Endodermal cell (in vitro differentiated cells): ENCODE measurements at regions not wholly inside any gene's neighbourhood (a gene's known extent, or its start where the extent isn't known, plus 50 kb on each side); places are given as distances from the start of the nearest gene placed in this dataset.

ENCODE experiments used
- DNase-seq: peaks from one replicate; pipeline ENCODE4 v3.0.0-alpha.2; 2017
- H3K27ac ChIP-seq: 2 replicates; pipeline ENCODE4 v1.5.1; 2013; ENCODE audit warnings: mild to moderate bottlenecking, low read depth, low read length, moderate library complexity
- H3K27me3 ChIP-seq: 2 replicates; pipeline ENCODE4 v1.6.1; 2013; ENCODE audit warnings: mild to moderate bottlenecking, low read length, moderate library complexity; ENCODE audit not compliant: insufficient read depth, control insufficient read depth, poor library complexity, severe bottlenecking
- H3K36me3 ChIP-seq: 2 replicates; pipeline ENCODE4 v1.7.0; 2013; ENCODE audit warnings: mild to moderate bottlenecking, low read length, moderate library complexity; ENCODE audit not compliant: control insufficient read depth, insufficient read depth
- H3K4me1 ChIP-seq: one replicate; pipeline ENCODE4 v1.7.0; 2013; ENCODE audit warnings: low read length; ENCODE audit not compliant: control insufficient read depth, insufficient read depth
- H3K4me3 ChIP-seq: 2 replicates; pipeline ENCODE4 v1.5.1; 2013; ENCODE audit warnings: mild to moderate bottlenecking, low read length, moderate library complexity
- H3K9ac ChIP-seq: 2 replicates; pipeline ENCODE4 v1.6.1; 2013; ENCODE audit warnings: mild to moderate bottlenecking, low read length, moderate library complexity; ENCODE audit not compliant: poor library complexity, severe bottlenecking; ENCODE audit errors: extremely low read depth
- H3K9me3 ChIP-seq: 2 replicates; pipeline ENCODE4 v1.6.1; 2013; ENCODE audit warnings: mild to moderate bottlenecking, low read length, moderate library complexity; ENCODE audit not compliant: control insufficient read depth
- H3K27ac Mint-ChIP-seq: 2 replicates; pipeline ENCODE4 v1.8.0; 2020; ENCODE audit warnings: mixed read lengths
- H3K27me3 Mint-ChIP-seq: 2 replicates; pipeline ENCODE4 v1.8.0; 2021; ENCODE audit warnings: mild to moderate bottlenecking, mixed read lengths; ENCODE audit not compliant: insufficient read depth
- H3K36me3 Mint-ChIP-seq: 2 replicates; pipeline ENCODE4 v1.8.0; 2020; ENCODE audit warnings: low read depth, mixed read lengths
- H3K4me1 Mint-ChIP-seq: 2 replicates; pipeline ENCODE4 v1.8.0; 2020; ENCODE audit warnings: mixed read lengths
- H3K4me3 Mint-ChIP-seq: 2 replicates; pipeline ENCODE4 v1.8.0; 2020; ENCODE audit warnings: mild to moderate bottlenecking, moderate library complexity, mixed read lengths
- H3K9me3 Mint-ChIP-seq: 2 replicates; pipeline ENCODE4 v1.8.0; 2020; ENCODE audit warnings: mild to moderate bottlenecking, mixed read lengths
- WGBS, 2 experiments: methylation state at CpG; one replicate each; pipeline versions ENCODE4 v1.1.5 to v1.1.7; 2013; ENCODE audit warnings: missing lambda C conversion rate in 2 of 2, mixed read lengths in 1 of 2; ENCODE audit not compliant: insufficient coverage in 1 of 2, insufficient read length in 1 of 2; 5-methylcytosine and 5-hydroxymethylcytosine counted together
- TF ChIP-seq, protein P1 (sequence below): fragments of 200-600 bp; sonication (generic); conservative IDR thresholded peaks from 2 replicates; pipeline ENCODE4 v1.5.0; 2021; ENCODE audit warnings: antibody characterized with exemption, mild to moderate bottlenecking

DNA sequence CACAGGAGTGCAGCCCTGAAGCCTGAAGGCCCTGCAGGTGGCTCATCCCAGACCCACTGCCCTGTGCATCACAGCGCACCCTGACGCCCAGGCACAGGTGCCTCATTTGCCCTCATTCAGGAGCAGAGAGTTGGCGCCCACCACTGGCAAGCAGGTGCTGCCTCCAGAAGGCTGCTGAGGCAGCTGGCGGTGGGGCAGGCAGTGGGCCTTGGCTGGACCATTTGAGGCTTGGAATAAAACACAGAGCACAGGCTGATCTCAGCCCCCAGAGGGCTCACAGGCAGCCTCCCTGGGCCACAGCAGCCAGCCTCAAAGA is 1151.9 kb downstream of the BRD1 start:
- Histone ChIP-seq H3K27me3 (no peaks in the 10 kb centered on the region), H3K27ac (no peak overlapping the region), H3K36me3 (peaks cover 4% of the 10 kb centered on the region), H3K4me1 (no peaks in the 10 kb centered on the region), H3K4me3 (no peak overlapping the region), H3K9ac (no peak overlapping the region), H3K9me3 (peaks cover 10% of the 10 kb centered on the region)
- TF ChIP-seq, protein P1, sequence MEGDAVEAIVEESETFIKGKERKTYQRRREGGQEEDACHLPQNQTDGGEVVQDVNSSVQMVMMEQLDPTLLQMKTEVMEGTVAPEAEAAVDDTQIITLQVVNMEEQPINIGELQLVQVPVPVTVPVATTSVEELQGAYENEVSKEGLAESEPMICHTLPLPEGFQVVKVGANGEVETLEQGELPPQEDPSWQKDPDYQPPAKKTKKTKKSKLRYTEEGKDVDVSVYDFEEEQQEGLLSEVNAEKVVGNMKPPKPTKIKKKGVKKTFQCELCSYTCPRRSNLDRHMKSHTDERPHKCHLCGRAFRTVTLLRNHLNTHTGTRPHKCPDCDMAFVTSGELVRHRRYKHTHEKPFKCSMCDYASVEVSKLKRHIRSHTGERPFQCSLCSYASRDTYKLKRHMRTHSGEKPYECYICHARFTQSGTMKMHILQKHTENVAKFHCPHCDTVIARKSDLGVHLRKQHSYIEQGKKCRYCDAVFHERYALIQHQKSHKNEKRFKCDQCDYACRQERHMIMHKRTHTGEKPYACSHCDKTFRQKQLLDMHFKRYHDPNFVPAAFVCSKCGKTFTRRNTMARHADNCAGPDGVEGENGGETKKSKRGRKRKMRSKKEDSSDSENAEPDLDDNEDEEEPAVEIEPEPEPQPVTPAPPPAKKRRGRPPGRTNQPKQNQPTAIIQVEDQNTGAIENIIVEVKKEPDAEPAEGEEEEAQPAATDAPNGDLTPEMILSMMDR, result no peak
- Mint-ChIP-seq H3K4me1 (no peaks in the 10 kb centered on the region), H3K9me3 (peaks cover 21% of the 10 kb centered on the region), H3K36me3 (peaks cover 18% of the 10 kb centered on the region), H3K27me3 (no peaks in the 10 kb centered on the region), H3K4me3 (no peak overlapping the region), H3K27ac (no peak overlapping the region)
- 92 to 96% methylated on average over 3 to 4 of the region's 4 CpGs for WGBS, 2 experiments
- DNase-seq, result no peak

DNA sequence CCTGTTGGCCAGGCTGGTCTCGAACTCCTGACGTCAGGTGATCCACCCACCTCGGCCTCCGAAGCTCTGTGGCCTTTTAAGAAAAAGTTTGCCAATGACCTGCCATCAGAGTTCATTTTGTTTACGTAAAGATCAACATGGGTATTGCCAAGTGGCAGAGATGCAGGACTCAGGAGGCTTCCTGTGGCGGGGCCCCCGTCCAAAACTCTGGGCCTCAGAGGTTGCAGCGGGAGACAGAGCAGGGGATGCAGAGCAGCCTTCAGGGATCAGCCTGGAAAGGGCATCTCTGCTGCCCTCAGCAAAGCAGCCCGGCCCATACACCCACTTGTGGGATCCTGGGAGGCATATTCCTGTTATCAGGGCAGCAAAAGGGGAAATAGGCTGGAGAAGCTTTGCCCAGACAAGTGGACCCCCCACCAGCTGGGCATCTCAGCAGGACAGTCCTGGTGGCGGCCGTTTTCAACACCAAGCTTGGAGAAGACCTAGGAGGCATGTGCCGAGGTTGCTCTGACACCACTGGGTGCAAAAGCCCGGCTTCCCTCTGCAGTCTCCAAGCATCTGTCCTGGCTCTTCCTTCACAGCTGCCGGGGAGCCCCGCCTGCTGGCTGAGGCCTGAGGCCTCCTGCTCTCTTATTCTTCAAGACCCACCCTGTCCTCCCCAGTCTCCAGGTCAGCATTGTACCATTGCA is 1152.4 kb downstream of the BRD1 start:
- H3K36me3 Mint-ChIP-seq, result peaks cover 20% of the 10 kb centered on the region
- peaks cover 21% of the 10 kb centered on the region for H3K9me3 Mint-ChIP-seq
- no peak overlapping the region for H3K4me3 ChIP-seq
- DNase-seq, result no peak
- 93 to 98% methylated on average over 12 to 15 of the region's 15 CpGs for WGBS, 2 experiments
- no peak overlapping the region for H3K4me3 Mint-ChIP-seq
- H3K9ac ChIP-seq, result no peak overlapping the region
- H3K27me3 Mint-ChIP-seq, result no peaks in the 10 kb centered on the region
- H3K27me3 ChIP-seq, result no peaks in the 10 kb centered on the region
- H3K36me3 ChIP-seq, result peaks cover 4% of the 10 kb centered on the region
- H3K27ac ChIP-seq, result no peak overlapping the region
- H3K4me1 ChIP-seq, result no peaks in the 10 kb centered on the region
- peaks cover 10% of the 10 kb centered on the region for H3K9me3 ChIP-seq
- no peak overlapping the region for H3K27ac Mint-ChIP-seq
- TF ChIP-seq, protein P1, result no peak
- no peaks in the 10 kb centered on the region for H3K4me1 Mint-ChIP-seq

DNA sequence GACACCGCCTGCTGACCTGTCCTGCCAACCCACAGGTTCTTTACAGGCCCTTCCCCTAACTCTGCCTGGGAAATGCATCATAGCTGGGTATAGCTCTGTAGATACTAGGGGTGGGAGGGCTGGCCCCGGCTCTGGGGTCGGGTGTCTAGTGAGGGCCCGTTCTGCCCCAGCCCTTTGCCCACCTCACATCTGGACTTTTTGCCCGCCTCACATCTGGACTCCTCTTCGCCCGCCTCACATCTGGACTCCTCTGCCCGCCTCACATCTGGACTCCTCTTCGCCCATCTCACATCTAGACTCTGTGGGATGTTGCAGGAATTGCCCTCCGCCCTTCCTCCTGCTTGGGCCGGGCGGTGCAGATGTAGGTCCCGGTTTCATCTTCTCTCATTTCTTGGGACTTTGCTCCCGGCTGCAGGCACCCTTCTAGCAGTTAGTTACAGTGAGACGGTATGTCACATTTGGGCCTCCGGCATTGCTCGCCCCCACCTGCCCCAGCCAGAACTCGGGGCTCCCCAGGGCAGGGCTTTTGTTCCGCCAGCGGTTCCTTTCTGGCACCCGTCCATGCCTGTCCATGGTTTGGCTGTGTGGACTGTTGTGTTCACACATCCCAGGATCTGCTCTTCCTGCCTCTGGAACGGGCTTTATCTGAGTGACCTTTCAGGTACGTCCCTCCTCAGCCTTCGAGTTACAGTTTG is 1153.7 kb downstream of the BRD1 start:
- Mint-ChIP-seq H3K4me1 (no peaks in the 10 kb centered on the region), H3K4me3 (no peak overlapping the region), H3K27ac (no peak overlapping the region), H3K9me3 (peaks cover 21% of the 10 kb centered on the region), H3K27me3 (no peaks in the 10 kb centered on the region), H3K36me3 (peaks cover 20% of the 10 kb centered on the region)
- no peak for DNase-seq
- TF ChIP-seq, protein P1, result no peak
- Histone ChIP-seq H3K9ac (no peak overlapping the region), H3K4me1 (no peaks in the 10 kb centered on the region), H3K36me3 (peaks cover 4% of the 10 kb centered on the region), H3K27me3 (no peaks in the 10 kb centered on the region), H3K4me3 (no peak overlapping the region), H3K9me3 (peaks cover 10% of the 10 kb centered on the region), H3K27ac (no peak overlapping the region)
- 94% methylated on average over 16 to 24 of the region's 24 CpGs for WGBS, 2 experiments
